ENCODE measurements at regions not wholly inside any gene's neighbourhood (a gene's known extent, or its start where the extent isn't known, plus 50 kb on each side); places are given as distances from the start of the nearest gene placed in this dataset.

- H3K36me3 Mint-ChIP-seq (ENCODE audit: insufficient read depth): no peaks in the 10 kb centered on the region
- H3K27me3 Mint-ChIP-seq (ENCODE audit: low read depth): no peaks in the 10 kb centered on the region
- DNase-seq (no peak), ATAC-seq (no peak)
- no peaks in the 10 kb centered on the region for H3K9me3 Mint-ChIP-seq
- no peak overlapping the region for H3K4me3 Mint-ChIP-seq
- peaks cover 5% of the 10 kb centered on the region for H3K4me1 Mint-ChIP-seq (ENCODE audit: low read depth)
Observed at GRCh38 chr14:98867146-98867545, 404.9 kb downstream of the BCL11B start.

GRCh38 chr14:98867726-98868125 lies 404.3 kb downstream of the BCL11B start:
- ATAC-seq: no peak
- no peak overlapping the region for H3K4me3 Mint-ChIP-seq
- no peaks in the 10 kb centered on the region for H3K9me3 Mint-ChIP-seq

GRCh38 chr14:98868866-98869265 lies 403.1 kb downstream of the BCL11B start:
- H3K27me3 Mint-ChIP-seq (ENCODE audit: low read depth): no peaks in the 10 kb centered on the region
- no peaks in the 10 kb centered on the region for H3K36me3 Mint-ChIP-seq (ENCODE audit: insufficient read depth)
- no peaks in the 10 kb centered on the region for H3K9me3 Mint-ChIP-seq
- no peak for ATAC-seq
- H3K4me1 Mint-ChIP-seq (ENCODE audit: low read depth): peaks cover 5% of the 10 kb centered on the region
- no peak overlapping the region for H3K4me3 Mint-ChIP-seq
- DNase-seq: no peak

More at GRCh38 chr14:98867726-98868125, 404.3 kb downstream of the BCL11B start:
- Mint-ChIP-seq H3K4me1 (ENCODE audit: low read depth) (peaks cover 5% of the 10 kb centered on the region), H3K27me3 (ENCODE audit: low read depth) (no peaks in the 10 kb centered on the region), H3K36me3 (ENCODE audit: insufficient read depth) (no peaks in the 10 kb centered on the region)
- no peak for DNase-seq

GRCh38 chr14:98871796-98872195 lies 400.2 kb downstream of the BCL11B start:
- H3K4me1 Mint-ChIP-seq (ENCODE audit: low read depth): peaks cover 5% of the 10 kb centered on the region
- H3K27me3 Mint-ChIP-seq (ENCODE audit: low read depth): no peaks in the 10 kb centered on the region
- H3K36me3 Mint-ChIP-seq (ENCODE audit: insufficient read depth): no peaks in the 10 kb centered on the region
- no peak for ATAC-seq
- H3K4me3 Mint-ChIP-seq: no peak overlapping the region
- no peak for DNase-seq
- H3K9me3 Mint-ChIP-seq: no peaks in the 10 kb centered on the region

- no peak for ATAC-seq
- H3K4me1 Mint-ChIP-seq (ENCODE audit: low read depth): no peaks in the 10 kb centered on the region
- H3K27me3 Mint-ChIP-seq (ENCODE audit: low read depth): no peaks in the 10 kb centered on the region
- no peak overlapping the region for H3K4me3 Mint-ChIP-seq
- no peak for DNase-seq
- H3K9me3 Mint-ChIP-seq: peaks cover 17% of the 10 kb centered on the region
- H3K36me3 Mint-ChIP-seq (ENCODE audit: insufficient read depth): no peaks in the 10 kb centered on the region
Observed at GRCh38 chr14:98877065-98877464, 394.9 kb downstream of the BCL11B start.

GRCh38 chr14:98878282-98878681 lies 393.7 kb downstream of the BCL11B start:
- DNase-seq (no peak), ATAC-seq (no peak)
- H3K4me3 Mint-ChIP-seq: no peak overlapping the region
- peaks cover 17% of the 10 kb centered on the region for H3K9me3 Mint-ChIP-seq
- H3K4me1 Mint-ChIP-seq (ENCODE audit: low read depth): no peaks in the 10 kb centered on the region
- no peaks in the 10 kb centered on the region for H3K27me3 Mint-ChIP-seq (ENCODE audit: low read depth)
- H3K36me3 Mint-ChIP-seq (ENCODE audit: insufficient read depth): no peaks in the 10 kb centered on the region

GRCh38 chr14:98886982-98887381 lies 385.0 kb downstream of the BCL11B start:
- Mint-ChIP-seq H3K4me1 (ENCODE audit: low read depth) (no peaks in the 10 kb centered on the region), H3K27me3 (ENCODE audit: low read depth) (no peaks in the 10 kb centered on the region), H3K4me3 (no peak overlapping the region), H3K9me3 (no peaks in the 10 kb centered on the region), H3K36me3 (ENCODE audit: insufficient read depth) (no peaks in the 10 kb centered on the region)
- no peak for DNase-seq
- ATAC-seq: no peak

GRCh38 chr14:98888281-98888680 lies 383.7 kb downstream of the BCL11B start:
- no peak overlapping the region for H3K4me3 Mint-ChIP-seq
- no peaks in the 10 kb centered on the region for H3K4me1 Mint-ChIP-seq (ENCODE audit: low read depth)
- H3K36me3 Mint-ChIP-seq (ENCODE audit: insufficient read depth): no peaks in the 10 kb centered on the region
- DNase-seq: no peak
- no peak for ATAC-seq
- H3K9me3 Mint-ChIP-seq: no peaks in the 10 kb centered on the region
- H3K27me3 Mint-ChIP-seq (ENCODE audit: low read depth): no peaks in the 10 kb centered on the region

GRCh38 chr14:98888927-98889835 lies 382.8 kb downstream of the BCL11B start:
- H3K36me3 Mint-ChIP-seq (ENCODE audit: insufficient read depth): no peaks in the 10 kb centered on the region
- DNase-seq (no peak), ATAC-seq (no peak)
- H3K4me3 Mint-ChIP-seq: no peak overlapping the region
- no peaks in the 10 kb centered on the region for H3K4me1 Mint-ChIP-seq (ENCODE audit: low read depth)
- no peaks in the 10 kb centered on the region for H3K9me3 Mint-ChIP-seq
- H3K27me3 Mint-ChIP-seq (ENCODE audit: low read depth): no peaks in the 10 kb centered on the region

- DNase-seq (no peak), ATAC-seq (no peak)
- H3K27me3 Mint-ChIP-seq (ENCODE audit: low read depth): no peaks in the 10 kb centered on the region
- H3K36me3 Mint-ChIP-seq (ENCODE audit: insufficient read depth): no peaks in the 10 kb centered on the region
- no peak overlapping the region for H3K4me3 Mint-ChIP-seq
- H3K4me1 Mint-ChIP-seq (ENCODE audit: low read depth): no peaks in the 10 kb centered on the region
- no peaks in the 10 kb centered on the region for H3K9me3 Mint-ChIP-seq
Observed at GRCh38 chr14:98889836-98890185, 382.2 kb downstream of the BCL11B start.

- DNase-seq (no peak), ATAC-seq (no peak)
- no peaks in the 10 kb centered on the region for H3K27me3 Mint-ChIP-seq (ENCODE audit: low read depth)
- H3K9me3 Mint-ChIP-seq: no peaks in the 10 kb centered on the region
- no peaks in the 10 kb centered on the region for H3K36me3 Mint-ChIP-seq (ENCODE audit: insufficient read depth)
- no peak overlapping the region for H3K4me3 Mint-ChIP-seq
- H3K4me1 Mint-ChIP-seq (ENCODE audit: low read depth): no peaks in the 10 kb centered on the region
Observed at GRCh38 chr14:98890556-98891340, 381.2 kb downstream of the BCL11B start.

GRCh38 chr14:98893675-98894074 lies 378.3 kb downstream of the BCL11B start:
- Mint-ChIP-seq H3K36me3 (ENCODE audit: insufficient read depth) (no peaks in the 10 kb centered on the region), H3K9me3 (no peaks in the 10 kb centered on the region), H3K4me1 (ENCODE audit: low read depth) (no peaks in the 10 kb centered on the region), H3K27me3 (ENCODE audit: low read depth) (no peaks in the 10 kb centered on the region), H3K4me3 (no peak overlapping the region)
- no peak for ATAC-seq
- no peak for DNase-seq

GRCh38 chr14:98894600-98894999 lies 377.4 kb downstream of the BCL11B start:
- Mint-ChIP-seq H3K27me3 (ENCODE audit: low read depth) (no peaks in the 10 kb centered on the region), H3K36me3 (ENCODE audit: insufficient read depth) (no peaks in the 10 kb centered on the region), H3K9me3 (no peaks in the 10 kb centered on the region), H3K4me3 (no peak overlapping the region), H3K4me1 (ENCODE audit: low read depth) (no peaks in the 10 kb centered on the region)
- no peak for ATAC-seq
- no peak for DNase-seq

GRCh38 chr14:98896449-98896848 lies 375.5 kb downstream of the BCL11B start:
- DNase-seq (no peak), ATAC-seq (no peak)
- Mint-ChIP-seq H3K4me3 (no peak overlapping the region), H3K9me3 (no peaks in the 10 kb centered on the region), H3K27me3 (ENCODE audit: low read depth) (no peaks in the 10 kb centered on the region), H3K4me1 (ENCODE audit: low read depth) (no peaks in the 10 kb centered on the region), H3K36me3 (ENCODE audit: insufficient read depth) (no peaks in the 10 kb centered on the region)
